NCI-H524 treated with DMSO at 0.1 percent for 48 hours (cell line): ENCODE measurements at regions not wholly inside any gene's neighbourhood (a gene's known extent, or its start where the extent isn't known, plus 50 kb on each side); places are given as distances from the start of the nearest gene placed in this dataset.

Experiments used
- DNase-seq: peaks from one replicate; lab custom pipeline; 2025; lab: John Stamatoyannopoulos, UW

GRCh38 chr3:117515309-117515708 lies 805.7 kb downstream of the TUSC7 start:
- DNase-seq: no peak

- no peak for DNase-seq
These were observed 808.8 kb downstream of the TUSC7 start for GRCh38 chr3:117518364-117518763.

GRCh38 chr3:117519776-117520175 lies 810.2 kb downstream of the TUSC7 start:
- no peak for DNase-seq

GRCh38 chr3:117520582-117520981 lies 811.0 kb downstream of the TUSC7 start:
- no peak for DNase-seq

GRCh38 chr3:117523418-117523817 lies 813.8 kb downstream of the TUSC7 start:
- no peak for DNase-seq

- DNase-seq: no peak
These were observed 815.3 kb downstream of the TUSC7 start for GRCh38 chr3:117524890-117525289.

- DNase-seq: no peak
These were observed 817.0 kb downstream of the TUSC7 start for GRCh38 chr3:117526470-117527079.

- no peak for DNase-seq
These were observed 817.8 kb downstream of the TUSC7 start for GRCh38 chr3:117527346-117527745.

GRCh38 chr3:117528688-117529087 lies 819.1 kb downstream of the TUSC7 start:
- no peak for DNase-seq

GRCh38 chr3:117531078-117531767 lies 821.6 kb downstream of the TUSC7 start:
- no peak for DNase-seq

GRCh38 chr3:117532268-117532667 lies 822.7 kb downstream of the TUSC7 start:
- no peak for DNase-seq

- no peak for DNase-seq
These were observed 824.6 kb downstream of the TUSC7 start for GRCh38 chr3:117534138-117534537.

- no peak for DNase-seq
These were observed 826.4 kb downstream of the TUSC7 start for GRCh38 chr3:117536006-117536405.

GRCh38 chr3:117537949-117538348 lies 828.4 kb downstream of the TUSC7 start:
- DNase-seq: no peak

- DNase-seq: no peak
These were observed 830.1 kb downstream of the TUSC7 start for GRCh38 chr3:117539729-117540128.

GRCh38 chr3:117540597-117540996 lies 831.0 kb downstream of the TUSC7 start:
- DNase-seq: no peak

- DNase-seq: no peak
These were observed 832.1 kb downstream of the TUSC7 start for GRCh38 chr3:117541721-117542120.

GRCh38 chr3:117543521-117543920 lies 833.9 kb downstream of the TUSC7 start:
- DNase-seq: no peak

- DNase-seq: no peak
These were observed 835.9 kb downstream of the TUSC7 start for GRCh38 chr3:117545484-117545883.

GRCh38 chr3:117547956-117548550 lies 838.5 kb downstream of the TUSC7 start:
- DNase-seq: no peak

- DNase-seq: no peak
These were observed 839.0 kb downstream of the TUSC7 start for GRCh38 chr3:117548600-117548999.

- DNase-seq: no peak
These were observed 840.1 kb downstream of the TUSC7 start for GRCh38 chr3:117549716-117550115.

GRCh38 chr3:117550766-117551165 lies 841.2 kb downstream of the TUSC7 start:
- no peak for DNase-seq

GRCh38 chr3:117553461-117553860 lies 843.9 kb downstream of the TUSC7 start:
- DNase-seq: no peak
